ENCODE measurements at regions not wholly inside any gene's neighbourhood (a gene's known extent, or its start where the extent isn't known, plus 50 kb on each side); places are given as distances from the start of the nearest gene placed in this dataset.
A peak's percentile ranks its signal among the peaks of the same experiment; 100 is the strongest.

- no peak for DNase-seq
- Histone ChIP-seq H3K9ac (no peak overlapping the region; the same call in 1 of the 2 replicates), H3K27me3 (ENCODE audit: insufficient read depth) (no peaks in the 10 kb centered on the region), H3K9me2 (no peaks in the 10 kb centered on the region), H2AFZ (ENCODE audit: low read depth) (peak overlapping the region; percentile 45), H3K36me3 (replicated peaks in 1 of 2; ENCODE audit: control insufficient read depth in 1 of 2, insufficient read depth in 2 of 2, low read length in 1 of 2) (no peaks in the 10 kb centered on the region), H4K20me1 (ENCODE audit: insufficient read depth) (no peaks in the 10 kb centered on the region), H3F3A (replicated peaks; ENCODE audit: insufficient read depth) (peaks cover 19% of the 10 kb centered on the region), H3K9me3 (no peaks in the 10 kb centered on the region), H3K4me3 (ENCODE audit: low read depth in 2 of 2, low read length in 1 of 2) (peak overlapping the region in 1 of 2 experiments; percentile 12; a peak in 1 of 4 replicates), H3K27ac (ENCODE audit: low read depth in 2 of 2, low read length in 1 of 2) (peak overlapping the region in 1 of 2 experiments; percentile 76; a peak in 2 of 4 replicates), H3K4me2 (peak overlapping the region; percentile 61), H3K4me1 (ENCODE audit: control insufficient read depth in 1 of 2, insufficient read depth in 2 of 2, low read depth in 1 of 2, low read length in 1 of 2) (peaks cover 0 to 5% of the 10 kb centered on the region in 2 experiments; a peak in 1 of 4 replicates), H3K79me2 (ENCODE audit: insufficient read depth) (no peaks in the 10 kb centered on the region)
- ChIA-PET POLR2A (no interaction called here), CTCF (interaction anchor here (1.2 kb wide), 1 partner anchor 45 kb away, joined by 3 read pairs; no protein-coding TSS in a partner anchor)
- 33% methylated on average over 4 of the region's 4 CpGs for WGBS (ENCODE audit: low lambda C conversion rate)
- TF ChIP-seq RXRA (IDR thresholded peaks at IDR 0.05; ENCODE audit: borderline replicate concordance, low read depth) (no peak), CHD2 (IDR thresholded peaks at IDR 0.05; ENCODE audit: low read length, partially characterized antibody) (no peak), GABPA (IDR thresholded peaks at IDR 0.05; ENCODE audit: low read depth) (no peak), MXI1 (IDR thresholded peaks at IDR 0.05; ENCODE audit: low read depth, low read length) (no peak), TCF12 (IDR thresholded peaks at IDR 0.05) (peak; percentile 69; the same call in 1 of the 2 replicates), RFX5 (IDR thresholded peaks at IDR 0.05; ENCODE audit: low read length) (no peak), MEF2A (IDR thresholded peaks at IDR 0.05; ENCODE audit: borderline replicate concordance, low read depth) (0 out of 2 replicates have a peak, but pooled peaks have one; percentile 7), YY1 (IDR thresholded peaks at IDR 0.05; ENCODE audit: low read depth) (no peak), GATA2 (CRISPR knock-in tag; IDR thresholded peaks at IDR 0.05) (no peak), USF2 (IDR thresholded peaks at IDR 0.05; ENCODE audit: borderline replicate concordance, low read depth, low read length) (no peak), IRF3 (IDR thresholded peaks at IDR 0.05; ENCODE audit: low read depth, low read length) (no peak), TAF1 (IDR thresholded peaks at IDR 0.05; ENCODE audit: borderline replicate concordance, low read depth, low read length) (no peak), NFIC (IDR thresholded peaks at IDR 0.05; ENCODE audit: borderline replicate concordance) (peak; percentile 56), RCOR1 (IDR thresholded peaks at IDR 0.05; ENCODE audit: low read length) (no peak), NRF1 (IDR thresholded peaks at IDR 0.05; ENCODE audit: low read depth, low read length) (no peak), FOXJ3 (CRISPR knock-in tag; IDR thresholded peaks at IDR 0.05) (no peak), SIN3A (IDR thresholded peaks at IDR 0.05; ENCODE audit: borderline replicate concordance, low read depth, low read length) (no peak), FOSL2 (IDR thresholded peaks at IDR 0.05; ENCODE audit: borderline replicate concordance, low read depth) (peak; percentile 94), JUND (IDR thresholded peaks at IDR 0.05) (peak; percentile 89), FOXM1 (IDR thresholded peaks at IDR 0.05; ENCODE audit: low read depth) (0 out of 2 replicates have a peak, but pooled peaks have one; percentile 9), TEAD4 (IDR thresholded peaks at IDR 0.05; ENCODE audit: borderline replicate concordance, insufficient read depth) (0 out of 2 replicates have a peak, but pooled peaks have one; percentile 50), SMC3 (IDR thresholded peaks at IDR 0.05; ENCODE audit: low read depth, low read length) (no peak)
- TF ChIP-seq, protein P1, sequence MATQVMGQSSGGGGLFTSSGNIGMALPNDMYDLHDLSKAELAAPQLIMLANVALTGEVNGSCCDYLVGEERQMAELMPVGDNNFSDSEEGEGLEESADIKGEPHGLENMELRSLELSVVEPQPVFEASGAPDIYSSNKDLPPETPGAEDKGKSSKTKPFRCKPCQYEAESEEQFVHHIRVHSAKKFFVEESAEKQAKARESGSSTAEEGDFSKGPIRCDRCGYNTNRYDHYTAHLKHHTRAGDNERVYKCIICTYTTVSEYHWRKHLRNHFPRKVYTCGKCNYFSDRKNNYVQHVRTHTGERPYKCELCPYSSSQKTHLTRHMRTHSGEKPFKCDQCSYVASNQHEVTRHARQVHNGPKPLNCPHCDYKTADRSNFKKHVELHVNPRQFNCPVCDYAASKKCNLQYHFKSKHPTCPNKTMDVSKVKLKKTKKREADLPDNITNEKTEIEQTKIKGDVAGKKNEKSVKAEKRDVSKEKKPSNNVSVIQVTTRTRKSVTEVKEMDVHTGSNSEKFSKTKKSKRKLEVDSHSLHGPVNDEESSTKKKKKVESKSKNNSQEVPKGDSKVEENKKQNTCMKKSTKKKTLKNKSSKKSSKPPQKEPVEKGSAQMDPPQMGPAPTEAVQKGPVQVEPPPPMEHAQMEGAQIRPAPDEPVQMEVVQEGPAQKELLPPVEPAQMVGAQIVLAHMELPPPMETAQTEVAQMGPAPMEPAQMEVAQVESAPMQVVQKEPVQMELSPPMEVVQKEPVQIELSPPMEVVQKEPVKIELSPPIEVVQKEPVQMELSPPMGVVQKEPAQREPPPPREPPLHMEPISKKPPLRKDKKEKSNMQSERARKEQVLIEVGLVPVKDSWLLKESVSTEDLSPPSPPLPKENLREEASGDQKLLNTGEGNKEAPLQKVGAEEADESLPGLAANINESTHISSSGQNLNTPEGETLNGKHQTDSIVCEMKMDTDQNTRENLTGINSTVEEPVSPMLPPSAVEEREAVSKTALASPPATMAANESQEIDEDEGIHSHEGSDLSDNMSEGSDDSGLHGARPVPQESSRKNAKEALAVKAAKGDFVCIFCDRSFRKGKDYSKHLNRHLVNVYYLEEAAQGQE (IDR thresholded peaks at IDR 0.05; ENCODE audit: low read depth, low read length): no peak
- TF ChIP-seq, protein P2, sequence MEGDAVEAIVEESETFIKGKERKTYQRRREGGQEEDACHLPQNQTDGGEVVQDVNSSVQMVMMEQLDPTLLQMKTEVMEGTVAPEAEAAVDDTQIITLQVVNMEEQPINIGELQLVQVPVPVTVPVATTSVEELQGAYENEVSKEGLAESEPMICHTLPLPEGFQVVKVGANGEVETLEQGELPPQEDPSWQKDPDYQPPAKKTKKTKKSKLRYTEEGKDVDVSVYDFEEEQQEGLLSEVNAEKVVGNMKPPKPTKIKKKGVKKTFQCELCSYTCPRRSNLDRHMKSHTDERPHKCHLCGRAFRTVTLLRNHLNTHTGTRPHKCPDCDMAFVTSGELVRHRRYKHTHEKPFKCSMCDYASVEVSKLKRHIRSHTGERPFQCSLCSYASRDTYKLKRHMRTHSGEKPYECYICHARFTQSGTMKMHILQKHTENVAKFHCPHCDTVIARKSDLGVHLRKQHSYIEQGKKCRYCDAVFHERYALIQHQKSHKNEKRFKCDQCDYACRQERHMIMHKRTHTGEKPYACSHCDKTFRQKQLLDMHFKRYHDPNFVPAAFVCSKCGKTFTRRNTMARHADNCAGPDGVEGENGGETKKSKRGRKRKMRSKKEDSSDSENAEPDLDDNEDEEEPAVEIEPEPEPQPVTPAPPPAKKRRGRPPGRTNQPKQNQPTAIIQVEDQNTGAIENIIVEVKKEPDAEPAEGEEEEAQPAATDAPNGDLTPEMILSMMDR (IDR thresholded peaks at IDR 0.05): no peak
- TF ChIP-seq, protein P3, sequence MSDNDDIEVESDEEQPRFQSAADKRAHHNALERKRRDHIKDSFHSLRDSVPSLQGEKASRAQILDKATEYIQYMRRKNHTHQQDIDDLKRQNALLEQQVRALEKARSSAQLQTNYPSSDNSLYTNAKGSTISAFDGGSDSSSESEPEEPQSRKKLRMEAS (IDR thresholded peaks at IDR 0.05; ENCODE audit: low read depth): no peak
Observed at GRCh38 chr12:98352218-98352811, 163.1 kb upstream of the TMPO start.

Measured in SK-N-SH (cell line).